ENCODE measurements at regions not wholly inside any gene's neighbourhood (a gene's known extent, or its start where the extent isn't known, plus 50 kb on each side); places are given as distances from the start of the nearest gene placed in this dataset.

- no peak overlapping the region for H2AFZ ChIP-seq (ENCODE audit: low read length)
These were observed 646.9 kb upstream of the PCDH9 start for GRCh38 chr13:67877031-67877430.

GRCh38 chr13:67867206-67867605 is 637.1 kb upstream of the PCDH9 start:
- H3K9me3 ChIP-seq (replicated peaks; ENCODE audit: insufficient read depth, low read length): no peaks in the 10 kb centered on the region
- no peaks in the 10 kb centered on the region for H4K20me1 ChIP-seq (ENCODE audit: insufficient read depth, low read length)
- no peaks in the 10 kb centered on the region for H3K79me2 ChIP-seq (ENCODE audit: low read length)
- H2AFZ ChIP-seq (ENCODE audit: low read length): no peak overlapping the region
- H3K4me3 ChIP-seq (ENCODE audit: low read length): no peak overlapping the region
- TF ChIP-seq CTCF (IDR thresholded peaks at IDR 0.05; ENCODE audit: low read length): no peak
- no peak for TF ChIP-seq EZH2 (optimal IDR thresholded peaks at IDR 0.05; ENCODE audit: low read depth, low read length)
- no peak for TF ChIP-seq EZH2phosphoT487 (IDR thresholded peaks at IDR 0.05; ENCODE audit: low read length)
- H3K4me1 ChIP-seq (ENCODE audit: low read length): no peaks in the 10 kb centered on the region
- no peak overlapping the region for H3K27ac ChIP-seq (ENCODE audit: low read length)
- no peaks in the 10 kb centered on the region for H3K36me3 ChIP-seq (replicated peaks; ENCODE audit: insufficient read depth, low read length)
- no peak for DNase-seq
- H3K27me3 ChIP-seq (replicated peaks; ENCODE audit: insufficient read depth, low read length): no peaks in the 10 kb centered on the region
- no peak overlapping the region for H3K4me2 ChIP-seq (ENCODE audit: low read depth, low read length)
- H3F3A ChIP-seq (ENCODE audit: insufficient read depth, low read length): no peaks in the 10 kb centered on the region
- H3K9me2 ChIP-seq (replicated peaks; ENCODE audit: insufficient read depth, low read length): no peaks in the 10 kb centered on the region
- no peak overlapping the region for H3K9ac ChIP-seq (ENCODE audit: low read length)

More at GRCh38 chr13:67877031-67877430, 646.9 kb upstream of the PCDH9 start:
- Histone ChIP-seq H3K9me2 (replicated peaks; ENCODE audit: insufficient read depth, low read length) (no peaks in the 10 kb centered on the region), H3K9me3 (replicated peaks; ENCODE audit: insufficient read depth, low read length) (no peaks in the 10 kb centered on the region), H3K27me3 (replicated peaks; ENCODE audit: insufficient read depth, low read length) (no peaks in the 10 kb centered on the region), H3F3A (ENCODE audit: insufficient read depth, low read length) (no peaks in the 10 kb centered on the region), H3K79me2 (ENCODE audit: low read length) (no peaks in the 10 kb centered on the region), H3K4me3 (ENCODE audit: low read length) (no peak overlapping the region), H3K9ac (ENCODE audit: low read length) (no peak overlapping the region), H4K20me1 (ENCODE audit: insufficient read depth, low read length) (no peaks in the 10 kb centered on the region), H3K36me3 (replicated peaks; ENCODE audit: insufficient read depth, low read length) (no peaks in the 10 kb centered on the region), H3K4me1 (ENCODE audit: low read length) (no peaks in the 10 kb centered on the region), H3K4me2 (ENCODE audit: low read depth, low read length) (no peak overlapping the region), H3K27ac (ENCODE audit: low read length) (no peak overlapping the region)
- no peak for TF ChIP-seq EZH2 (optimal IDR thresholded peaks at IDR 0.05; ENCODE audit: low read depth, low read length)
- TF ChIP-seq EZH2phosphoT487 (IDR thresholded peaks at IDR 0.05; ENCODE audit: low read length): no peak
- no peak for TF ChIP-seq CTCF (IDR thresholded peaks at IDR 0.05; ENCODE audit: low read length)
- DNase-seq: no peak

- Histone ChIP-seq H3K27ac (ENCODE audit: low read length) (no peak overlapping the region), H3F3A (ENCODE audit: insufficient read depth, low read length) (no peaks in the 10 kb centered on the region)
These were observed 630.2 kb upstream of the PCDH9 start for GRCh38 chr13:67860315-67860714.

More at GRCh38 chr13:67860315-67860714, 630.2 kb upstream of the PCDH9 start:
- no peaks in the 10 kb centered on the region for H3K9me2 ChIP-seq (replicated peaks; ENCODE audit: insufficient read depth, low read length)
- no peaks in the 10 kb centered on the region for H4K20me1 ChIP-seq (ENCODE audit: insufficient read depth, low read length)
- no peak overlapping the region for H2AFZ ChIP-seq (ENCODE audit: low read length)
- no peaks in the 10 kb centered on the region for H3K9me3 ChIP-seq (replicated peaks; ENCODE audit: insufficient read depth, low read length)
- H3K4me2 ChIP-seq (ENCODE audit: low read depth, low read length): no peak overlapping the region
- DNase-seq: no peak
- H3K4me3 ChIP-seq (ENCODE audit: low read length): no peak overlapping the region
- H3K9ac ChIP-seq (ENCODE audit: low read length): no peak overlapping the region
- no peaks in the 10 kb centered on the region for H3K27me3 ChIP-seq (replicated peaks; ENCODE audit: insufficient read depth, low read length)
- H3K79me2 ChIP-seq (ENCODE audit: low read length): no peaks in the 10 kb centered on the region
- TF ChIP-seq CTCF (IDR thresholded peaks at IDR 0.05; ENCODE audit: low read length) (no peak), EZH2phosphoT487 (IDR thresholded peaks at IDR 0.05; ENCODE audit: low read length) (no peak), EZH2 (optimal IDR thresholded peaks at IDR 0.05; ENCODE audit: low read depth, low read length) (no peak)
- no peaks in the 10 kb centered on the region for H3K4me1 ChIP-seq (ENCODE audit: low read length)
- H3K36me3 ChIP-seq (replicated peaks; ENCODE audit: insufficient read depth, low read length): no peaks in the 10 kb centered on the region
